GF-D8 (cell line): ENCODE measurements at regions not wholly inside any gene's neighbourhood (a gene's known extent, or its start where the extent isn't known, plus 50 kb on each side); places are given as distances from the start of the nearest gene placed in this dataset.

Experiments used
- DNase-seq: peaks from one replicate; lab custom pipeline; 2025; lab: John Stamatoyannopoulos, UW

- no peak for DNase-seq
Measured at GRCh38 chr3:177742273-177742672, 545.0 kb upstream of the TBL1XR1 start.

- no peak for DNase-seq
Measured at GRCh38 chr3:177743173-177743890, 546.0 kb upstream of the TBL1XR1 start.

- DNase-seq: no peak
Measured at GRCh38 chr3:177744873-177745606, 547.8 kb upstream of the TBL1XR1 start.

GRCh38 chr3:177745607-177746005, 548.3 kb upstream of the TBL1XR1 start:
- DNase-seq: no peak

GRCh38 chr3:177746337-177746933, 549.2 kb upstream of the TBL1XR1 start:
- DNase-seq: no peak

GRCh38 chr3:177749836-177750235, 552.6 kb upstream of the TBL1XR1 start:
- DNase-seq: no peak

- no peak for DNase-seq
Measured at GRCh38 chr3:177750436-177750835, 553.2 kb upstream of the TBL1XR1 start.

- no peak for DNase-seq
Measured at GRCh38 chr3:177751770-177752169, 554.5 kb upstream of the TBL1XR1 start.

GRCh38 chr3:177752831-177753230, 555.5 kb upstream of the TBL1XR1 start:
- DNase-seq: no peak

- DNase-seq: no peak
Measured at GRCh38 chr3:177753451-177754155, 556.3 kb upstream of the TBL1XR1 start.

- no peak for DNase-seq
Measured at GRCh38 chr3:177754508-177754921, 557.2 kb upstream of the TBL1XR1 start.

- DNase-seq: no peak
Measured at GRCh38 chr3:177758126-177758525, 560.8 kb upstream of the TBL1XR1 start.

- DNase-seq: no peak
Measured at GRCh38 chr3:177760803-177761202, 563.5 kb upstream of the TBL1XR1 start.

GRCh38 chr3:177764377-177764912, 567.2 kb upstream of the TBL1XR1 start:
- DNase-seq: no peak

- DNase-seq: no peak
Measured at GRCh38 chr3:177764933-177765332, 567.7 kb upstream of the TBL1XR1 start.

- no peak for DNase-seq
Measured at GRCh38 chr3:177770383-177771230, 573.3 kb upstream of the TBL1XR1 start.

- DNase-seq: no peak
Measured at GRCh38 chr3:177771780-177772179, 574.5 kb upstream of the TBL1XR1 start.

GRCh38 chr3:177772908-177773557, 575.8 kb upstream of the TBL1XR1 start:
- no peak for DNase-seq

GRCh38 chr3:177773717-177774116, 576.4 kb upstream of the TBL1XR1 start:
- DNase-seq: no peak

GRCh38 chr3:177776661-177777101, 579.4 kb upstream of the TBL1XR1 start:
- no peak for DNase-seq

GRCh38 chr3:177777699-177778098, 580.4 kb upstream of the TBL1XR1 start:
- DNase-seq: no peak
